AML-193 (cell line): ENCODE measurements at regions not wholly inside any gene's neighbourhood (a gene's known extent, or its start where the extent isn't known, plus 50 kb on each side); places are given as distances from the start of the nearest gene placed in this dataset.
"Not testable (repeated sequence)": the region's sequence is repeated elsewhere in the genome, so short reads cannot be mapped to it uniquely, and the experiment has no call there.

Experiments
- DNase-seq, 2 experiments: peaks; one replicate each; lab custom pipeline; 2025; lab: John Stamatoyannopoulos, UW

GRCh38 chr13:76620036-76620435 is 266.2 kb downstream of the KCTD12 start:
- DNase-seq: no peak

GRCh38 chr13:76619631-76620030 is 266.6 kb downstream of the KCTD12 start:
- DNase-seq: no peak

- no peak for DNase-seq
Observed at GRCh38 chr13:76610819-76611415, 275.3 kb downstream of the KCTD12 start.

GRCh38 chr13:76609643-76610042 is 276.6 kb downstream of the KCTD12 start:
- no peak for DNase-seq

GRCh38 chr13:76607866-76608265 is 278.3 kb downstream of the KCTD12 start:
- DNase-seq: no peak

GRCh38 chr13:76600081-76600480 is 286.1 kb downstream of the KCTD12 start:
- no peak for DNase-seq

- no peak for DNase-seq
Observed at GRCh38 chr13:76597868-76598267, 288.3 kb downstream of the KCTD12 start.

GRCh38 chr13:76596216-76596615 is 290.0 kb downstream of the KCTD12 start:
- DNase-seq: no peak

- no peak for DNase-seq
Observed at GRCh38 chr13:76594435-76594834, 291.8 kb downstream of the KCTD12 start.

GRCh38 chr13:76586842-76587241 is 299.4 kb downstream of the KCTD12 start:
- no peak for DNase-seq

- DNase-seq: no peak
Observed at GRCh38 chr13:76579701-76580100, 306.5 kb downstream of the KCTD12 start.

GRCh38 chr13:76575634-76576033 is 310.6 kb downstream of the KCTD12 start:
- DNase-seq: not testable (repeated sequence)

- no peak for DNase-seq
Observed at GRCh38 chr13:76570510-76570971, 315.7 kb downstream of the KCTD12 start.

- DNase-seq: no peak
Observed at GRCh38 chr13:76556627-76557026, 329.6 kb downstream of the KCTD12 start.

- no peak for DNase-seq
Observed at GRCh38 chr13:76552807-76553206, 333.4 kb downstream of the KCTD12 start.

GRCh38 chr13:76552041-76552772 is 334.0 kb downstream of the KCTD12 start:
- DNase-seq: no peak

GRCh38 chr13:76542176-76542575 is 344.0 kb downstream of the KCTD12 start:
- DNase-seq: no peak

GRCh38 chr13:76538004-76538403 is 348.2 kb downstream of the KCTD12 start:
- DNase-seq: no peak

- no peak for DNase-seq
Observed at GRCh38 chr13:76533251-76533650, 353.0 kb downstream of the KCTD12 start.

- DNase-seq: no peak
Observed at GRCh38 chr13:76527041-76527440, 359.2 kb downstream of the KCTD12 start.

- no peak for DNase-seq
Observed at GRCh38 chr13:76523740-76524340, 362.4 kb downstream of the KCTD12 start.

GRCh38 chr13:76522083-76522755 is 364.0 kb downstream of the KCTD12 start:
- no peak for DNase-seq

GRCh38 chr13:76519685-76520084 is 366.5 kb downstream of the KCTD12 start:
- no peak for DNase-seq
